Activated CD4-positive, alpha-beta T cell treated with anti-CD3 and anti-CD28 coated beads for 36 hours (primary cell): ENCODE measurements at regions not wholly inside any gene's neighbourhood (a gene's known extent, or its start where the extent isn't known, plus 50 kb on each side); places are given as distances from the start of the nearest gene placed in this dataset.
"Not testable (repeated sequence)": the region's sequence is repeated elsewhere in the genome, so short reads cannot be mapped to it uniquely, and the experiment has no call there.

Experiments
- ATAC-seq: fragments of 200-7000 bp; cut with Tn5 transposase; one replicate; pipeline ENCODE4 v1.10.0; 2021; ENCODE audit warnings: mild to moderate bottlenecking, moderate library complexity
- CTCF ChIA-PET: fragments of 350-600 bp; sonication (Branson Sonifier 250); formaldehyde crosslinking; loops from one replicate; lab custom pipeline; 2021; ENCODE audit warnings: antibody characterized with exemption; lab: Charles Lee
- POLR2A ChIA-PET: fragments of 350-600 bp; sonication (Branson Sonifier 250); formaldehyde crosslinking; loops from one replicate; lab custom pipeline; 2021; ENCODE audit warnings: antibody characterized with exemption, inconsistent platforms; lab: Charles Lee
- DNase-seq: peaks from one replicate; pipeline ENCODE4 v3.0.0-alpha.2; 2020
- H3K27ac Mint-ChIP-seq: one replicate; pipeline ENCODE4 v1.8.0; 2021; ENCODE audit warnings: mixed read lengths
- H3K27me3 Mint-ChIP-seq: one replicate; pipeline ENCODE4 v1.8.0; 2021; ENCODE audit warnings: mixed read lengths
- H3K36me3 Mint-ChIP-seq: one replicate; pipeline ENCODE4 v1.8.0; 2021; ENCODE audit warnings: low read depth, mixed read lengths
- H3K4me1 Mint-ChIP-seq: one replicate; pipeline ENCODE4 v1.8.0; 2021; ENCODE audit warnings: mixed read lengths
- H3K4me3 Mint-ChIP-seq: one replicate; pipeline ENCODE4 v1.8.0; 2021; ENCODE audit warnings: mild to moderate bottlenecking, moderate library complexity, mixed read lengths
- H3K9me3 Mint-ChIP-seq: one replicate; pipeline ENCODE4 v1.8.0; 2021; ENCODE audit warnings: low read depth, mixed read lengths
- intact Hi-C, 2 experiments: fragments of 100-400 bp; cut with DNase I in 1 of 2; cut with micrococcal nuclease in 1 of 2; formaldehyde crosslinking; loops; one replicate each; pipeline versions ENCODE4 v1.14.2 to v1.15.1; 2022 to 2024; cut with DNase I, micrococcal nuclease

GRCh38 chr20:48528346-48528745 is 299.5 kb downstream of the PREX1 start:
- no peak overlapping the region for H3K27ac Mint-ChIP-seq
- POLR2A ChIA-PET: no interaction called here
- intact Hi-C loops: no loop called here
- CTCF ChIA-PET: no interaction called here
- H3K36me3 Mint-ChIP-seq: no peaks in the 10 kb centered on the region
- DNase-seq (no peak), ATAC-seq (no peak)
- H3K4me1 Mint-ChIP-seq: no peaks in the 10 kb centered on the region
- H3K27me3 Mint-ChIP-seq: peaks cover 7% of the 10 kb centered on the region
- H3K4me3 Mint-ChIP-seq: no peak overlapping the region
- no peaks in the 10 kb centered on the region for H3K9me3 Mint-ChIP-seq

GRCh38 chr20:48527771-48528170 is 300.0 kb downstream of the PREX1 start:
- ChIA-PET CTCF (no interaction called here), POLR2A (no interaction called here)
- no peaks in the 10 kb centered on the region for H3K4me1 Mint-ChIP-seq
- DNase-seq (no peak), ATAC-seq (no peak)
- H3K27ac Mint-ChIP-seq: no peak overlapping the region
- H3K27me3 Mint-ChIP-seq: peaks cover 7% of the 10 kb centered on the region
- H3K4me3 Mint-ChIP-seq: no peak overlapping the region
- no peaks in the 10 kb centered on the region for H3K36me3 Mint-ChIP-seq
- intact Hi-C loops: no loop called here
- no peaks in the 10 kb centered on the region for H3K9me3 Mint-ChIP-seq

- CTCF ChIA-PET: no interaction called here
- Mint-ChIP-seq H3K27ac (no peak overlapping the region), H3K4me1 (no peaks in the 10 kb centered on the region), H3K27me3 (peaks cover 7% of the 10 kb centered on the region), H3K36me3 (no peaks in the 10 kb centered on the region), H3K4me3 (no peak overlapping the region), H3K9me3 (no peaks in the 10 kb centered on the region)
- POLR2A ChIA-PET: no interaction called here
- intact Hi-C loops: no loop called here
- no peak for DNase-seq
- ATAC-seq: no peak
Observed at GRCh38 chr20:48526936-48527335, 300.9 kb downstream of the PREX1 start.

DNA sequence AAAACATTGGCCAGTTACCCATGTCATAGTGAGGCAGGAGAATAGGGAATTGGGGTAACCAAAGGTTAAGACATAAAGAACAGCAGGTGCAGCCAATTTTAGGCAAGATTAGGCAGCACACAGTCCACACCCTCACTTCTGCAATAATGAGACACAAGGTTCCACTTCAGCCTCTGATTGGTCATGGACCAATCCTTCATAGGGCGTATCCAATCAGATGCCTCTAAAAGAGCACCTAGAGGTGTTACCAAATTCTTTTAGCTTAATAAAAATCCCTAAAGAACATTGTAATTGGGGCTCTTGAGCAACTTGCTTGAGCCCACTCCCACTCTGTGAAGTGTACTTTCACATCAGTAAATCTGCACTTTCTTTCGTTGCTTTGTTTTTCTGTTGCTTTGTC is 302.4 kb downstream of the PREX1 start:
- no peaks in the 10 kb centered on the region for H3K9me3 Mint-ChIP-seq
- H3K27ac Mint-ChIP-seq: no peak overlapping the region
- peaks cover 9% of the 10 kb centered on the region for H3K27me3 Mint-ChIP-seq
- H3K4me1 Mint-ChIP-seq: no peaks in the 10 kb centered on the region
- POLR2A ChIA-PET: no interaction called here
- no peak for DNase-seq
- CTCF ChIA-PET: no interaction called here
- no peaks in the 10 kb centered on the region for H3K36me3 Mint-ChIP-seq
- H3K4me3 Mint-ChIP-seq: no peak overlapping the region
- no peak for ATAC-seq
- intact Hi-C loops: no loop called here

- DNase-seq (no peak), ATAC-seq (no peak)
- H3K36me3 Mint-ChIP-seq: no peaks in the 10 kb centered on the region
- intact Hi-C loops: no loop called here
- ChIA-PET CTCF (interaction anchor here (0.6 kb wide), 1 partner anchor 104 kb away, joined by 3 read pairs; no protein-coding TSS in a partner anchor), POLR2A (no interaction called here)
- H3K27ac Mint-ChIP-seq: no peak overlapping the region
- peaks cover 7% of the 10 kb centered on the region for H3K27me3 Mint-ChIP-seq
- no peaks in the 10 kb centered on the region for H3K4me1 Mint-ChIP-seq
- H3K4me3 Mint-ChIP-seq: no peak overlapping the region
- no peaks in the 10 kb centered on the region for H3K9me3 Mint-ChIP-seq
Observed at GRCh38 chr20:48524582-48524981, 303.2 kb downstream of the PREX1 start.

- DNase-seq: peak; percentile 12
- no peaks in the 10 kb centered on the region for H3K4me1 Mint-ChIP-seq
Observed at GRCh38 chr20:48523191-48523995, 304.4 kb downstream of the PREX1 start.

GRCh38 chr20:48521121-48521520 is 306.7 kb downstream of the PREX1 start:
- POLR2A ChIA-PET: no interaction called here
- no peak for ATAC-seq
- intact Hi-C loops: no loop called here
- no peaks in the 10 kb centered on the region for H3K9me3 Mint-ChIP-seq
- H3K27ac Mint-ChIP-seq: no peak overlapping the region
- CTCF ChIA-PET: no interaction called here
- H3K4me3 Mint-ChIP-seq: no peak overlapping the region
- H3K27me3 Mint-ChIP-seq: peaks cover 5% of the 10 kb centered on the region
- DNase-seq: no peak
- no peaks in the 10 kb centered on the region for H3K4me1 Mint-ChIP-seq
- H3K36me3 Mint-ChIP-seq: no peaks in the 10 kb centered on the region

More at GRCh38 chr20:48523191-48523995, 304.4 kb downstream of the PREX1 start:
- Mint-ChIP-seq H3K27me3 (peaks cover 4% of the 10 kb centered on the region), H3K4me3 (no peak overlapping the region), H3K36me3 (no peaks in the 10 kb centered on the region), H3K27ac (no peak overlapping the region), H3K9me3 (no peaks in the 10 kb centered on the region)
- ChIA-PET POLR2A (no interaction called here), CTCF (interaction anchor here (0.7 kb wide), 1 partner anchor 97 kb away, joined by 3 read pairs; no protein-coding TSS in a partner anchor)
- intact Hi-C loops: no loop called here
- ATAC-seq: no peak

- not testable (repeated sequence) for H3K4me3 Mint-ChIP-seq, H3K36me3 Mint-ChIP-seq, H3K9me3 Mint-ChIP-seq, H3K27ac Mint-ChIP-seq, DNase-seq, ATAC-seq, H3K4me1 Mint-ChIP-seq
- ChIA-PET CTCF (interaction anchor here (0.6 to 1.2 kb wide), 2 partner anchors 621 to 1320 kb away, joined by 3 to 24 read pairs; no protein-coding TSS in a partner anchor), POLR2A (interaction anchor here (1.1 kb wide), 1 partner anchor 621 kb away, joined by 11 read pairs; no protein-coding TSS in a partner anchor)
- intact Hi-C loops: loop anchor here (5.0 kb wide), 1 partner anchor 619 kb away; no protein-coding TSS in a partner anchor
- H3K27me3 Mint-ChIP-seq: peaks cover 11% of the 10 kb centered on the region
Observed at GRCh38 chr20:48516196-48516595, 311.6 kb downstream of the PREX1 start.

- ATAC-seq, H3K27ac Mint-ChIP-seq, H3K4me3 Mint-ChIP-seq, intact Hi-C loops, H3K4me1 Mint-ChIP-seq, POLR2A ChIA-PET, H3K36me3 Mint-ChIP-seq, CTCF ChIA-PET, H3K9me3 Mint-ChIP-seq, DNase-seq: not testable (repeated sequence)
- peaks cover 11% of the 10 kb centered on the region for H3K27me3 Mint-ChIP-seq
Observed at GRCh38 chr20:48514577-48514976, 313.2 kb downstream of the PREX1 start.

- H3K36me3 Mint-ChIP-seq, CTCF ChIA-PET, POLR2A ChIA-PET, H3K27ac Mint-ChIP-seq, H3K4me1 Mint-ChIP-seq, intact Hi-C loops, ATAC-seq, DNase-seq, H3K4me3 Mint-ChIP-seq, H3K9me3 Mint-ChIP-seq: not testable (repeated sequence)
- H3K27me3 Mint-ChIP-seq: peaks cover 11% of the 10 kb centered on the region
Observed at GRCh38 chr20:48512539-48512938, 315.3 kb downstream of the PREX1 start.

DNA sequence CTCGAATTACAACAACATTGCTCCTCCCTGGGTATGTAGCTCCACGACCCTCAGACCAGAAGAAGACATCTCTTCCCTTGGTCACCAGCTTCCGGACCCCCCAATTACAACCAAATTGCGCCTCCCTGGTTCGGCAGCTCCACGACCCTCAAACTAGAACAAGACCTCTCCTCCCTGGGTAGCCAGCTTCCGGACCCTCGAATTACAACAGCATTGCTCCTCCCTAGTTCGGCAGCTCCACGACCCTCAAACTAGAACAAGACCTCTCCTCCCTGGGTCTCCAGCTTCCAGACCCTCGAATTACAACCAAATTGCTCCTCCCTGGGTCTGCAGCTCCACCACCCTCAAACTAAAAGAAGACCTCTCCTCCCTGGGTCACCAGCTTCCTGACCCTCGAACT is 322.7 kb downstream of the PREX1 start:
- H3K9me3 Mint-ChIP-seq, H3K27me3 Mint-ChIP-seq, CTCF ChIA-PET, H3K4me3 Mint-ChIP-seq, DNase-seq, H3K27ac Mint-ChIP-seq, ATAC-seq, intact Hi-C loops, H3K4me1 Mint-ChIP-seq, H3K36me3 Mint-ChIP-seq: not testable (repeated sequence)
- POLR2A ChIA-PET: interaction anchor here (0.7 kb wide), 1 partner anchor 28 kb away, joined by 4 read pairs; no protein-coding TSS in a partner anchor
